NT2/D1 (cell line): ENCODE measurements at regions not wholly inside any gene's neighbourhood (a gene's known extent, or its start where the extent isn't known, plus 50 kb on each side); places are given as distances from the start of the nearest gene placed in this dataset.
A peak's percentile ranks its signal among the peaks of the same experiment; 100 is the strongest.

Experiments used
- DNase-seq: peaks from one replicate; pipeline ENCODE4 v3.0.0-alpha.2; 2011; ENCODE audit warnings: low read depth, low spot score
- H3K27me3 ChIP-seq: 2 replicates; pipeline ENCODE4 v1.6.0; 2011; ENCODE audit warnings: mild to moderate bottlenecking; ENCODE audit not compliant: insufficient read length, insufficient read depth
- H3K36me3 ChIP-seq: 2 replicates; pipeline ENCODE4 v1.6.1; 2011; ENCODE audit warnings: mild to moderate bottlenecking, low read length, mixed read lengths; ENCODE audit not compliant: insufficient read depth, insufficient read length
- H3K4me1 ChIP-seq: 2 replicates; pipeline ENCODE4 v1.5.1; 2011; ENCODE audit not compliant: insufficient read depth, insufficient read length
- H3K4me3 ChIP-seq: 2 replicates; pipeline ENCODE4 v1.5.1; 2011; ENCODE audit warnings: low read depth; ENCODE audit not compliant: insufficient read length
- H3K9ac ChIP-seq: 2 replicates; pipeline ENCODE4 v1.6.0; 2011; ENCODE audit warnings: low read depth; ENCODE audit not compliant: insufficient read length
- H3K9me3 ChIP-seq: 2 replicates; pipeline ENCODE4 v1.5.1; 2011; ENCODE audit warnings: mild to moderate bottlenecking, low read length; ENCODE audit not compliant: insufficient read depth
- SUZ12 ChIP-seq: IDR thresholded peaks from 2 replicates; pipeline ENCODE4 v1.6.1; 2011; ENCODE audit not compliant: insufficient read length, insufficient read depth; ENCODE audit errors: extremely low read depth
- YY1 ChIP-seq: IDR thresholded peaks from 2 replicates; pipeline ENCODE4 v1.6.1; 2011; ENCODE audit not compliant: insufficient read length, insufficient read depth
- ZNF274 ChIP-seq: IDR thresholded peaks from 2 replicates; pipeline ENCODE4 v1.6.1; 2011; ENCODE audit warnings: mild to moderate bottlenecking, low read depth, low read length

DNA sequence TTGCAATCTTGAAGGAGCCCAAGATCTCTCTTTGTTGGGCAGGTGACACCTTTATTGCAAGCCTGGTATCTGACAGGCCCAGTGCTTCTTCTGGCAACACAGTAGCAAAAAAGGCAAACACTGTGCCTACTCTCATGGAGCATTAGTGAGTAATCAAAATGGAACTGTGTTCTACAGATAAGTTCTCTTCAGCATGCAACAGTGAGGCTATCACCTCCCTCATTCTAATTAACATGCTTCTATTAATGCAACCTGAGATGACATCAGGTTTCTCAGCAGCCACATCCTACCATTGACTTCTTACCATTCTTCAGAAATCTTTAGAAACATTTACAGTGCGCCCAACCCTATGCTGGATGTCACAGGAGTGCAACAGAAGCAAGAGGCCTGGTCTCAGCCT, 77.9 kb upstream of the KCNMA1 start:
- Histone ChIP-seq H3K4me3 (no peak overlapping the region), H3K4me1 (peaks cover 7% of the 10 kb centered on the region), H3K9me3 (no peaks in the 10 kb centered on the region), H3K27me3 (peaks cover 11% of the 10 kb centered on the region), H3K36me3 (no peaks in the 10 kb centered on the region), H3K9ac (no peak overlapping the region)
- no peak for DNase-seq
- TF ChIP-seq SUZ12 (no peak), YY1 (no peak)

DNA sequence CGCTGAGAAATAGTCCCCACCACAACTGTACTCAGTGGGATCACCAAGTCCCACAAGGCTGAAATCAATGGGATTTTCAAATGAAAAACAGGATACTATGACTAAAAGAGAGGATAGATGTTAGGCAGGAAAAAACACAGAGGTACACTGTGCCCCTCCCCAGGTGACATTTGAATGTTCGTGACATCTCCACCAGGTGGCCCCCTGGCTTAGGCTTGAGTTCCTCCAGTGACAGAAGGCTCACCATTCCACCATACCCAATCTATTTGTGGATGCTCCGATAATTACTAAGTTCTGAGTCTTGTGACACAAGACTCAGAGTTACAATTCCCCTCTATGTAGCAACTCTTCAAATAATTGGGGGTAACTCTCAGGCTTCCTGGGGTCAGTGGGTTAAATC, 77.5 kb upstream of the KCNMA1 start:
- H3K36me3 ChIP-seq = no peaks in the 10 kb centered on the region
- peaks cover 11% of the 10 kb centered on the region for H3K27me3 ChIP-seq
- peaks cover 10% of the 10 kb centered on the region for H3K4me1 ChIP-seq
- no peak overlapping the region for H3K9ac ChIP-seq
- TF ChIP-seq YY1 (no peak), SUZ12 (no peak), ZNF274 (no peak)
- DNase-seq = no peak
- no peak overlapping the region for H3K4me3 ChIP-seq
- H3K9me3 ChIP-seq = no peaks in the 10 kb centered on the region

DNA sequence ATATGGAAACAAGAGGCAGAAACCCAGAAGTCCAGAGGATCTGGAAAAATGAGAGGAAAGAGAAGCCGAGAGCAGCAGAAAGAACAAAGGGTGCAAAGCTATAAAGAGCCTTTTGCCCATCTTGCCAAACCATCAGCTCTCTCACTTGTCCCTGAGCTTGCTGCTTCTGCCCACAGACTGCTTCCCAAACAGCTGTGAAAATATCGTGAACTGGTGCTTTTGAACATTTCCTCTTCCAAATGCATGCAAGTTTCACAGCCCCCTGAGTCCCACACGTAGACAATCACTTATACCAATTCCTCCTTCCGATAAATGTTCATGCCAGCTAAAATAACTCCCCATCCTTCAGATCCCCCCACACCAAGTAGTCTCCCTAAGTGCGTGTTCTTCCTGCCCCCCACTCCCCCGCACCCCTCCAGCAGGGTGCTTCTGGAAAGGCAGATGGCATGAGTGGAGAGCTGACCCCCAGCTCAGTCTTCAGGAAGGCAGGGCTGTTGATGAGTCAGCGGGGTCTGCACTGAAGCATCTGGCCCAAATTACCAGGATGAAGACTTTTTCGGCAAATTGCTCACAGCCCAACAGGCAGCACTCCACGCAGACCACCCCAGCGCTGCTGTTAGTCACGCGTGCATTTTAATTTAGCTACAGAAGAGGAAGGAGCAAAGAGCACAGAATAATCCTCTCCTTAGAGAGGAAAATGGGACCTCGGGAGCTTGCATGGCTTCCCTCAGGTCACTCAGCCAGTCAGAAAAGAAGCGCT, 76.1 kb upstream of the KCNMA1 start:
- Histone ChIP-seq H3K36me3 (no peaks in the 10 kb centered on the region), H3K4me1 (peaks cover 14% of the 10 kb centered on the region), H3K4me3 (no peak overlapping the region), H3K27me3 (peaks cover 11% of the 10 kb centered on the region), H3K9ac (no peak overlapping the region), H3K9me3 (no peaks in the 10 kb centered on the region)
- TF ChIP-seq ZNF274 (no peak), SUZ12 (no peak), YY1 (no peak)
- DNase-seq = no peak

DNA sequence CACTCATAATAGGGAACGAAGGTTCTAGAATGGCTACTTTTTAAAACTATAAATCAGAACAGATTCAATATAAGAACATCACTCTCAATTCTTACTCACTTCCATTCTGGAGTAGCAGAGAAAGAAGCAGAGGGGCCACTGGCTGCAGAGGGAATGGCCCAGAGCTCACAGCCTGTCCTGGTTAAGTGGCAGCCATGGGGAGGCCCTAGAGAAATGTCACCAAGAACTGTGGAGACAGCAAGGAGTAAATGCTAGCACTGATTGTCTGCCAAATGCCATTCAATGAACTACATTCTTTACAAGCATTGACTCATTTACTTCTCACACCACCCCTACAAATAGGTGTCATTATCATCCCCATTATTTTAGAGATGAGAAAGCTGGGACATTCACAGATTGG, 74.6 kb upstream of the KCNMA1 start:
- TF ChIP-seq YY1 (no peak), ZNF274 (no peak), SUZ12 (no peak)
- Histone ChIP-seq H3K9ac (no peak overlapping the region), H3K4me1 (peaks cover 14% of the 10 kb centered on the region), H3K27me3 (peaks cover 11% of the 10 kb centered on the region), H3K36me3 (no peaks in the 10 kb centered on the region), H3K9me3 (no peaks in the 10 kb centered on the region), H3K4me3 (no peak overlapping the region)
- no peak for DNase-seq

DNA sequence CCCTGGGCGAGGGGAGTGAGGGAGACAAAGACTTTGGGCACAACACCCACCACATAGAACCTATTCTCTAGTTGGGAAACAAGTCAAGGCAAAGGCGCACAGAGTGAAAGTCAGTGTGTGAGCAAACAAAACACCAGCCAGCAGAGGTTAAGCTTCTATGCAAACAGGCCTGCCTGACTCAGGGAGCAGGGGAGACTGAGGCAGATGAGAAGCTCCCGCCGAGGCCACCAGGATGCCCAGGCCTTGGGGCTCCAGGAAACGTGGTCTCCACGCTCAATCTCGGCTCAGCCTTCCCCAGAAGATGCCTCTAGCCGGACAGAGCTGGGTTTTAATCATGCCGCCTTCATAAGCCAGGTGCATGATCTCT, 74.1 kb upstream of the KCNMA1 start:
- DNase-seq = no peak
- H3K27me3 ChIP-seq = peaks cover 11% of the 10 kb centered on the region
- H3K4me3 ChIP-seq = no peak overlapping the region
- peak overlapping the region; percentile 70 for H3K9ac ChIP-seq
- no peaks in the 10 kb centered on the region for H3K9me3 ChIP-seq
- TF ChIP-seq YY1 = no peak
- no peak for TF ChIP-seq SUZ12
- no peak for TF ChIP-seq ZNF274
- no peaks in the 10 kb centered on the region for H3K36me3 ChIP-seq
- peaks cover 14% of the 10 kb centered on the region for H3K4me1 ChIP-seq

DNA sequence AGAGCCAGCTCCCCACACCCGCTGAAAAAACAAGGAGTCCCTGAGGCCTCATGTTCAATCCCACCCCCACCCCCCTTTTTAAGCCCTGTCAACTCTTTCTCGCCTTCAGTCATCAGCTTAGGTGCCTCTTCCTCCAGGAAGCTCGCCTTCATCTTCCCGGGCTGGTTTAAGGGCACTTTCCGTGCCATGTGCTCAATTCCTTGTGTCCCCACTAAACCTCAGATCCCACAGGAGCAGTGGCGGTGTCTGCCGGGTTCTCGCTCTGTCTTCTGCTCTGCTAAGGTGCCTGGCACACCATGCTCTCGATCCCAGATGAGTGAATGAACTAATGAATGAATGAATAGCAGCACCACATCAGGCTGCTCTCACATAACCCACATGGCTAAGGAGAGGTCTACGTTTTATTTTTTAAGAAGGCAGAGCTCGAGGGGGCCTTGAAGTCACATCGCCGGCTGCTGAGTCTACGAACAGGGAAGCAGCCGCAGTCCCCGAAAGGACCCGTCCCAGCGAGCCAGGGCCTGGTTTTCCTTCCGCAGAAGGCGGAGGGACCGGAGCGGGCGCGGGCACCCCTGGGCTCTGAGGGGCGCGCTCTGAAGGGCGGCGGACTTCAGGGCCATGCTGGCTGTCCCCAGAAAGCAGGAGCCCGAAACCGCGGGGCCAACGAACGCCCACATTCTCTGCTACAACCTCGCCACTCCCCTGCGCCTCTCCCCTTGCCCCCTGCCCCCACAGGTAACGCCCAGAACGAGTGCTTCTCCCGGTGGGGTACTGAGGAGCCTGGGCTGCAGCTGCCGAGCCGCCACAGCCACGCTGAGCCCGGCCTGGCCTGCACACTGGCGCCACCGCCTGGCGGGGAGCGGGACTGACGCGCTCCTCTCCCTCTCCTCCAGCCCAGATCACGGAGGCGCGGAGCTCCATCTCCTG, 73.4 kb upstream of the KCNMA1 start:
- Histone ChIP-seq H3K36me3 (no peaks in the 10 kb centered on the region), H3K4me1 (peaks cover 14% of the 10 kb centered on the region), H3K9ac (peak overlapping the region; percentile 72), H3K9me3 (no peaks in the 10 kb centered on the region), H3K4me3 (peak overlapping the region; percentile 24), H3K27me3 (peaks cover 11% of the 10 kb centered on the region)
- DNase-seq = no peak
- TF ChIP-seq ZNF274 (no peak), SUZ12 (no peak), YY1 (no peak)

DNA sequence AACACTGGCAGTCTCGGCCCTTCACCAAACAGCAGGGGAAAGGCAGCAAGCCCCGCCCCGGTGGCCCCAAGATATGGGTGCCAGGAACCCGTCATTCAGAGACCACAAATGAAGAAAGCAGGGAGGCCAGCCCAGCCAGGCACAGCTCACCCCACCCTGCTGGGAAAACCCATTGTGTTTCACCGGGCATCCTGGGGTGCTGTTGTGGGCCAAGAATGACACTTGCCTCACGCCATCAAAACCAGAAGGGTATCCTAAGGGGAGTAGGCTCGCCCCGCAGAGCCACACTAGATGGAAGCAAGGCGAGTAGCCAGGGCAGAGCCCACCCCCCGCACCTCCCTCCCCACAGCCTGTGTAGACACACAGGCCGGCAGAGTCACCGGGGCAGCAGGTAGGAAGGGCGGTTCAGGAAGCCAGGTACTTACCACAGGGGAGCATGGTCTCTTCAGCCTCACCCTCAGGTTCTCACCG, 72.5 kb upstream of the KCNMA1 start:
- H3K9ac ChIP-seq = peak overlapping the region; percentile 53
- H3K27me3 ChIP-seq = peaks cover 11% of the 10 kb centered on the region
- no peak for DNase-seq
- TF ChIP-seq ZNF274 = no peak
- TF ChIP-seq YY1 = no peak
- no peak for TF ChIP-seq SUZ12
- H3K36me3 ChIP-seq = no peaks in the 10 kb centered on the region
- H3K9me3 ChIP-seq = no peaks in the 10 kb centered on the region
- H3K4me3 ChIP-seq = no peak overlapping the region
- H3K4me1 ChIP-seq = peaks cover 14% of the 10 kb centered on the region
